A549 (cell line): ENCODE measurements at regions not wholly inside any gene's neighbourhood (a gene's known extent, or its start where the extent isn't known, plus 50 kb on each side); places are given as distances from the start of the nearest gene placed in this dataset.

Experiments used
- ATAC-seq, 2 experiments: fragments of 200-7000 bp in 1 of 2; fragments of >200 bp in 1 of 2; cut with Nextera tagmentation in 1 of 2; cut with Tn5 transposase in 1 of 2; 3 replicates each; pipeline versions ENCODE4 v1.8.0 to v1.9.1; 2018 to 2020; ENCODE audit warnings: mild to moderate bottlenecking in 1 of 2, moderate library complexity in 1 of 2
- CTCF ChIA-PET: fragments of 300-600 bp; sonication (Branson Sonifier 250); formaldehyde crosslinking; extraction: SDS; loops from one replicate; lab custom pipeline; 2021; ENCODE audit warnings: antibody characterized with exemption, inconsistent platforms; lab: Yijun Ruan, JAX
- POLR2A ChIA-PET: fragments of 350-600 bp; formaldehyde crosslinking; extraction: SDS; loops from one replicate; lab custom pipeline; 2021; ENCODE audit warnings: antibody characterized with exemption, inconsistent platforms; lab: Yijun Ruan, JAX
- DNase-seq, 2 experiments: peaks; one replicate each; pipeline versions ENCODE4 v3.0.0 to v3.0.0-alpha.2; 2011 to 2016; ENCODE audit warnings: low read depth in 1 of 2, low spot score in 1 of 2
- FAIRE-seq: peaks from 2 replicates; lab custom pipeline; 2011; peaks lifted over from hg19 to GRCh38; lab: Jason Lieb, UNC
- H3K27ac ChIP-seq, 2 experiments: fragments of >200 bp; sonication (Bioruptor Twin); formaldehyde crosslinking; 3 replicates each; pipeline ENCODE4 v1.5.1; 2016 to 2017
- H3K4me1 ChIP-seq: fragments of >200 bp; sonication (Bioruptor Twin); formaldehyde crosslinking; 3 replicates; pipeline ENCODE4 v1.6.1; 2016
- H3K4me2 ChIP-seq: fragments of >200 bp; sonication (Bioruptor Twin); formaldehyde crosslinking; 3 replicates; pipeline ENCODE4 v1.6.1; 2016
- H3K4me3 ChIP-seq: fragments of >200 bp; sonication (Bioruptor Twin); formaldehyde crosslinking; 3 replicates; pipeline ENCODE4 v1.5.1; 2016
- H3K9me3 ChIP-seq: fragments of >200 bp; sonication (Bioruptor Twin); formaldehyde crosslinking; 3 replicates; pipeline ENCODE4 v1.6.1; 2016
- CEBPB ChIP-seq, 2 experiments: fragments of >200 bp in 1 of 2; sonication (Bioruptor Twin) in 1 of 2; formaldehyde crosslinking in 1 of 2; IDR thresholded peaks; 2 replicates each; pipeline ENCODE4 v1.6.1; 2012 to 2016
- EHMT2 ChIP-seq: fragments of 200-600 bp; sonication (generic); IDR thresholded peaks from 2 replicates; pipeline ENCODE4 v1.6.1; 2016; ENCODE audit warnings: antibody characterized with exemption, low read depth, mild to moderate bottlenecking, moderate library complexity
- FOSB ChIP-seq: fragments of 250-450 bp; sonication (Bioruptor Pico); IDR thresholded peaks from 2 replicates; pipeline ENCODE4 v1.5.0; 2020; ENCODE audit warnings: mild to moderate bottlenecking, moderate library complexity
- GATA3 ChIP-seq: IDR thresholded peaks from 2 replicates; pipeline ENCODE4 v1.6.1; 2012; ENCODE audit warnings: borderline replicate concordance
- HDAC2 ChIP-seq: fragments of 200-600 bp; sonication (generic); IDR thresholded peaks from 2 replicates; pipeline ENCODE4 v1.6.1; 2016
- HEYL ChIP-seq: fragments of 250-450 bp; sonication (Bioruptor Pico); IDR thresholded peaks from 2 replicates; pipeline ENCODE4 v1.8.0; 2021; ENCODE audit warnings: mild to moderate bottlenecking, moderate library complexity
- HOXA7 ChIP-seq: fragments of 250-450 bp; sonication (Bioruptor Pico); IDR thresholded peaks from 2 replicates; pipeline ENCODE4 v1.5.0; 2020; ENCODE audit warnings: mild to moderate bottlenecking, moderate library complexity
- JUNB ChIP-seq: fragments of >200 bp; sonication (Bioruptor Twin); formaldehyde crosslinking; IDR thresholded peaks from 2 replicates; pipeline ENCODE4 v1.6.1; 2016
- KDM5A ChIP-seq: fragments of 200-600 bp; sonication (generic); IDR thresholded peaks from 2 replicates; pipeline ENCODE4 v1.6.1; 2016; ENCODE audit warnings: antibody characterized with exemption, mild to moderate bottlenecking
- MAFK ChIP-seq: fragments of 450-650 bp; IDR thresholded peaks from 2 replicates; pipeline ENCODE4 v1.6.1; 2014; ENCODE audit not compliant: partially characterized antibody
- NR3C1 ChIP-seq: fragments of >200 bp; sonication (Bioruptor Twin); formaldehyde crosslinking; IDR thresholded peaks from 3 replicates; pipeline ENCODE4 v1.6.1; 2017
- POLR2AphosphoS2 ChIP-seq: conservative IDR thresholded peaks from 2 replicates; pipeline ENCODE4 v1.6.1; 2012; ENCODE audit warnings: low read length, improper control_type of control experiment, inconsistent platforms
- RAD21 ChIP-seq, 2 experiments: fragments of >200 bp in 1 of 2; sonication (Bioruptor Twin) in 1 of 2; formaldehyde crosslinking in 1 of 2; IDR thresholded peaks in 1 of 2; conservative IDR thresholded peaks in 1 of 2; 2 replicates in 1 of 2; 3 replicates in 1 of 2; pipeline ENCODE4 v1.6.1; 2012 to 2018; ENCODE audit warnings: inconsistent platforms in 1 of 2
- RARB ChIP-seq: fragments of 250-450 bp; sonication (Bioruptor Pico); IDR thresholded peaks from 2 replicates; pipeline ENCODE4 v1.8.0; 2021; ENCODE audit warnings: mild to moderate bottlenecking, moderate library complexity
- RCOR1 ChIP-seq: fragments of 150-350 bp; IDR thresholded peaks from 2 replicates; pipeline ENCODE4 v1.6.1; 2014; ENCODE audit warnings: antibody characterized with exemption, low read length, low read depth
- SMC3 ChIP-seq: fragments of >200 bp; sonication (Bioruptor Twin); formaldehyde crosslinking; IDR thresholded peaks from 3 replicates; pipeline ENCODE4 v1.6.1; 2018; ENCODE audit warnings: inconsistent platforms
- TFCP2L1 ChIP-seq: fragments of 250-450 bp; sonication (Bioruptor Pico); IDR thresholded peaks from 2 replicates; pipeline ENCODE4 v1.5.0; 2021; ENCODE audit warnings: mild to moderate bottlenecking
- ZNF302 ChIP-seq: fragments of 250-450 bp; sonication (Bioruptor Pico); IDR thresholded peaks from 2 replicates; pipeline ENCODE4 v1.9.0; 2021; ENCODE audit warnings: inconsistent platforms, mild to moderate bottlenecking, moderate library complexity
- WGBS: methylation state at CpG from one replicate; pipeline ENCODE4 v1.1.6; 2017; ENCODE audit errors: missing lambda C conversion rate; 5-methylcytosine and 5-hydroxymethylcytosine counted together
- TF ChIP-seq, protein P1 (sequence below): IDR thresholded peaks from 2 replicates; pipeline ENCODE4 v1.6.1; 2012
- TF ChIP-seq, protein P2 (sequence below): fragments of >200 bp; sonication (Bioruptor Twin); formaldehyde crosslinking; IDR thresholded peaks from 3 replicates; pipeline ENCODE4 v1.5.1; 2016
- TF ChIP-seq, protein P3 (sequence below): fragments of 250-450 bp; sonication (Bioruptor Pico); IDR thresholded peaks from 2 replicates; pipeline ENCODE4 v1.5.0; 2020; ENCODE audit warnings: low read depth, mild to moderate bottlenecking, moderate library complexity
- TF ChIP-seq, protein P4 (sequence below): IDR thresholded peaks from 2 replicates; pipeline ENCODE4 v1.6.1; 2012; ENCODE audit warnings: low read depth, borderline replicate concordance

DNA sequence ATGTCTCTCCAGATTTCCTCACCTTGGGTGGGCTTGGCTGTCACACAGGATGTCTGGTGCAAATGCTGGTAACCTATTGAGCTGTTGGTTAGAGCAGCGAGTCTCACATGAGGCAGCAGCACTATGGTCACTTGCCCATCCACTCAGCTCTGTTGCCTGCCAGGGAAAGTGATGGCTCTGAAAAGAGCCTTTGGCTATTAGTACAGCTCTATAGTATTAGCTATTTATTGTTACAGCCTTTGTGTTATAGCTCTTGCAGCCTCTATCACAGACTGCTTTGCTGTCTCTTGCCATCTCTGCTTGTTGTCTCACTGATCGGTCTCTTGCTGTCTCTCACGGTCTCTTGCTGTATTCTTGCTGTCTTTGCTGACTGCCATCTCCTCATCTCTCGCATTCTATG is 114.3 kb downstream of the MFSD1 start:
- no peak overlapping the region for H3K4me3 ChIP-seq
- no peak overlapping the region for H3K27ac ChIP-seq
- FAIRE-seq (no peak), DNase-seq (no peak), ATAC-seq (no peak)
- ChIA-PET CTCF (interaction anchor here (0.9 to 2.6 kb wide), 4 partner anchors 21 to 344 kb away, joined by 3 to 20 read pairs (median 4); no protein-coding TSS in a partner anchor), POLR2A (no interaction called here)
- no peak overlapping the region for H3K4me2 ChIP-seq
- WGBS: 24% methylated on average over 4 of the region's 4 CpGs
- H3K4me1 ChIP-seq: no peaks in the 10 kb centered on the region
- TF ChIP-seq MAFK: no peak
- TF ChIP-seq RARB (CRISPR knock-in tag): no peak
- no peak for TF ChIP-seq ZNF302 (CRISPR knock-in tag)
- TF ChIP-seq, protein P1, sequence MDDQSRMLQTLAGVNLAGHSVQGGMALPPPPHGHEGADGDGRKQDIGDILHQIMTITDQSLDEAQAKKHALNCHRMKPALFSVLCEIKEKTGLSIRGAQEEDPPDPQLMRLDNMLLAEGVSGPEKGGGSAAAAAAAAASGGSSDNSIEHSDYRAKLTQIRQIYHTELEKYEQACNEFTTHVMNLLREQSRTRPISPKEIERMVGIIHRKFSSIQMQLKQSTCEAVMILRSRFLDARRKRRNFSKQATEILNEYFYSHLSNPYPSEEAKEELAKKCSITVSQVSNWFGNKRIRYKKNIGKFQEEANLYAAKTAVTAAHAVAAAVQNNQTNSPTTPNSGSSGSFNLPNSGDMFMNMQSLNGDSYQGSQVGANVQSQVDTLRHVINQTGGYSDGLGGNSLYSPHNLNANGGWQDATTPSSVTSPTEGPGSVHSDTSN: no peak
- H3K9me3 ChIP-seq: no peaks in the 10 kb centered on the region

DNA sequence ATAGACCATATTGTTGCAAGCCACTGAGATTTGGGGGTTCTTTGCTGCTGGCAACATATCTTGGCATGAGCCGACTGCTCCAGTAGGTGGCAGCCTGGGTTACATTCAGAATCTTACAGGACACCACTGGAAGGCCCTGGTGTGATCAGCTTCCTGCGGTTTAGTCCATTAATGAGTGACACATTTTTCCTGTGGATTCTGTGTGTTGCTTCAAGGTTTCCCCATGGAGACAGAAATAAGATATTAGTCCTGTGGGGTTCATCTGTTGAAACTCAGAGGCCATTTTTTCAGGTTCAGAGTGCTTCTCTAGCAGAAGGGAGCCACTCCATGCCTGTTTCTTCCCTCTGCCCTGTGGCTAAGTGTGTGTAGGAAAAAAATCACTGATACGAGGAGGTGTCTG is 116.2 kb downstream of the MFSD1 start:
- Histone ChIP-seq H3K4me1 (no peaks in the 10 kb centered on the region), H3K4me3 (no peak overlapping the region), H3K27ac (no peak overlapping the region), H3K4me2 (no peak overlapping the region), H3K9me3 (no peaks in the 10 kb centered on the region)
- FAIRE-seq (peak; percentile 68), ATAC-seq (peak; percentile 86 to 95), DNase-seq (peak; percentile 15 to 53)
- TF ChIP-seq, protein P2, sequence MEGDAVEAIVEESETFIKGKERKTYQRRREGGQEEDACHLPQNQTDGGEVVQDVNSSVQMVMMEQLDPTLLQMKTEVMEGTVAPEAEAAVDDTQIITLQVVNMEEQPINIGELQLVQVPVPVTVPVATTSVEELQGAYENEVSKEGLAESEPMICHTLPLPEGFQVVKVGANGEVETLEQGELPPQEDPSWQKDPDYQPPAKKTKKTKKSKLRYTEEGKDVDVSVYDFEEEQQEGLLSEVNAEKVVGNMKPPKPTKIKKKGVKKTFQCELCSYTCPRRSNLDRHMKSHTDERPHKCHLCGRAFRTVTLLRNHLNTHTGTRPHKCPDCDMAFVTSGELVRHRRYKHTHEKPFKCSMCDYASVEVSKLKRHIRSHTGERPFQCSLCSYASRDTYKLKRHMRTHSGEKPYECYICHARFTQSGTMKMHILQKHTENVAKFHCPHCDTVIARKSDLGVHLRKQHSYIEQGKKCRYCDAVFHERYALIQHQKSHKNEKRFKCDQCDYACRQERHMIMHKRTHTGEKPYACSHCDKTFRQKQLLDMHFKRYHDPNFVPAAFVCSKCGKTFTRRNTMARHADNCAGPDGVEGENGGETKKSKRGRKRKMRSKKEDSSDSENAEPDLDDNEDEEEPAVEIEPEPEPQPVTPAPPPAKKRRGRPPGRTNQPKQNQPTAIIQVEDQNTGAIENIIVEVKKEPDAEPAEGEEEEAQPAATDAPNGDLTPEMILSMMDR: peak; percentile 53
- peak; percentile 65 to 71 for TF ChIP-seq RAD21 (conservative IDR thresholded peaks at IDR 0.05 in 1 of 2, IDR thresholded peaks at IDR 0.05 in 1 of 2)
- no peak for TF ChIP-seq KDM5A
- peak; percentile 61; the same call in 2 of the 3 replicates for TF ChIP-seq SMC3
- WGBS: 7% methylated on average over 3 of the region's 3 CpGs
- CTCF ChIA-PET: interaction anchor here (0.7 to 2.6 kb wide), 16 partner anchors 10 to 531 kb away, joined by 3 to 20 read pairs (median 3); no protein-coding TSS in a partner anchor
- POLR2A ChIA-PET: interaction anchor here (1.0 kb wide), 1 partner anchor 342 kb away, joined by 3 read pairs; no protein-coding TSS in a partner anchor

DNA sequence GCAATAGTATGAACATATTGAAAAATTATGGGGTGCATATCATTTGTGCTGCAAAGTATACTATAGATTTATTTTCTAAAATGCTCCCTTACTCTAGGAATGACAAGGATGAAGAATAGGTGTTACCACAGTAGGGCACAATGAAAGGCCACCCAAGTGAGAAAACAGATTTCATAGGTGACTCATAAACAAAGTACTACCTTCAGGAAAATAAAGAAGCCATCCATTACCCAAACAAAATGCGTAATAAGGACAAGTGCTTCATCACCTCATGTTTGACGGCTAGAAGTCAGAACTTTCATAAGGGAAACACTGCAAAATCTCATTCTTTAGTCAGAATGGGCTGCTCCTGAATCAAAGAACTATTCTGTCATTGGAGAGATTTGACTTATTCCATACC is 116.6 kb downstream of the MFSD1 start:
- H3K4me3 ChIP-seq: no peak overlapping the region
- ATAC-seq (no peak), FAIRE-seq (no peak), DNase-seq (no peak)
- no peak overlapping the region for H3K27ac ChIP-seq
- no peak overlapping the region for H3K4me2 ChIP-seq
- ChIA-PET CTCF (interaction anchor here (1.1 to 2.6 kb wide), 13 partner anchors 10 to 342 kb away, joined by 3 to 20 read pairs (median 5); no protein-coding TSS in a partner anchor), POLR2A (interaction anchor here (1.0 kb wide), 1 partner anchor 342 kb away, joined by 3 read pairs; no protein-coding TSS in a partner anchor)
- TF ChIP-seq, protein P3, sequence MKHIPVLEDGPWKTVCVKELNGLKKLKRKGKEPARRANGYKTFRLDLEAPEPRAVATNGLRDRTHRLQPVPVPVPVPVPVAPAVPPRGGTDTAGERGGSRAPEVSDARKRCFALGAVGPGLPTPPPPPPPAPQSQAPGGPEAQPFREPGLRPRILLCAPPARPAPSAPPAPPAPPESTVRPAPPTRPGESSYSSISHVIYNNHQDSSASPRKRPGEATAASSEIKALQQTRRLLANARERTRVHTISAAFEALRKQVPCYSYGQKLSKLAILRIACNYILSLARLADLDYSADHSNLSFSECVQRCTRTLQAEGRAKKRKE: no peak
- TF ChIP-seq FOSB (CRISPR knock-in tag) (no peak), GATA3 (no peak), TFCP2L1 (CRISPR knock-in tag) (no peak), RCOR1 (no peak), HEYL (CRISPR knock-in tag) (no peak), CEBPB (IDR thresholded peaks at IDR 0.05) (no peak), HOXA7 (CRISPR knock-in tag) (no peak), HDAC2 (no peak), NR3C1 (no peak), POLR2AphosphoS2 (no peak), EHMT2 (no peak), JUNB (no peak)
- TF ChIP-seq, protein P4, sequence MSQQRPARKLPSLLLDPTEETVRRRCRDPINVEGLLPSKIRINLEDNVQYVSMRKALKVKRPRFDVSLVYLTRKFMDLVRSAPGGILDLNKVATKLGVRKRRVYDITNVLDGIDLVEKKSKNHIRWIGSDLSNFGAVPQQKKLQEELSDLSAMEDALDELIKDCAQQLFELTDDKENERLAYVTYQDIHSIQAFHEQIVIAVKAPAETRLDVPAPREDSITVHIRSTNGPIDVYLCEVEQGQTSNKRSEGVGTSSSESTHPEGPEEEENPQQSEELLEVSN: no peak
- no peaks in the 10 kb centered on the region for H3K9me3 ChIP-seq
- no peaks in the 10 kb centered on the region for H3K4me1 ChIP-seq
- 85% methylated on average over 2 of the region's 2 CpGs for WGBS
